ENCODE measurements at regions not wholly inside any gene's neighbourhood (a gene's known extent, or its start where the extent isn't known, plus 50 kb on each side); places are given as distances from the start of the nearest gene placed in this dataset.
A peak's percentile ranks its signal among the peaks of the same experiment; 100 is the strongest.
"Not testable (repeated sequence)": the region's sequence is repeated elsewhere in the genome, so short reads cannot be mapped to it uniquely, and the experiment has no call there.

DNA sequence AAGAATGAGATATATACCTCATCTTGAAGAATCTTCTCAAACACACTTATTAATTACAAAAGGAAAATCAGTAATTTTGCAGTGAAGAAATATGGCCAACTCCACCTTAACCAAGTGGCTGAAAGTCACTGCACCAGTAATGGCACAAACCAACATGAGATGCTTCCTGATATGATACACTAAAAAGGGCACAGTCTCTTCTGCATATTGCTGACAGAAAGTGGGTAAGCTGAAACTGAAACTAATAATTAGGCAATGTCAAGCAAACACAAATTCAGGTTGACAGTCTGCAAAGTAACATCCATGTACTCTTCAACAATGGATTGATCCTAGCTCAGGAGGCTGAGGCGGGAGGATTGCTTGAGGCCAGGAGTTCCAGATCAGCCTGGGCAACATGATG is 56.1 kb downstream of the ZNF22 start:
- not testable (repeated sequence) for DNase-seq

DNA sequence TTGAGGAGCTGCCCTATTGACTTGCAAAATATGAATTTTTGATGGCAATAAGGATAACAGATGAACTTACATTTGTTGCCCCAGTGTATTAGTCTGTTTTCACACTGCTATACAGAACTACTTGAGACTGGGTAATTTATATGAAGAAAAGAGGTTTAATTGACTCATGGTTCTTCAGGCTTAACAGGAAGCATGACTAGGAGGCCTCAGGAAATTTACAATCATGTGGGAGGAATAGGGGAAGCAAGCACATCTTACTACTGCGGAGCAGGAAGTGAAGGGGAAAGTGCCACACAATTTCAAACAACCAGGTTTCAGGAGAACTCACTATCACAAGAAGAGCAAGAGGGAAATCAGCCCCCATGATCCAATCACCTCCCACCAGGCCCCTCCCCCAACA is 57.9 kb downstream of the ZNF22 start:
- no peak for DNase-seq

DNA sequence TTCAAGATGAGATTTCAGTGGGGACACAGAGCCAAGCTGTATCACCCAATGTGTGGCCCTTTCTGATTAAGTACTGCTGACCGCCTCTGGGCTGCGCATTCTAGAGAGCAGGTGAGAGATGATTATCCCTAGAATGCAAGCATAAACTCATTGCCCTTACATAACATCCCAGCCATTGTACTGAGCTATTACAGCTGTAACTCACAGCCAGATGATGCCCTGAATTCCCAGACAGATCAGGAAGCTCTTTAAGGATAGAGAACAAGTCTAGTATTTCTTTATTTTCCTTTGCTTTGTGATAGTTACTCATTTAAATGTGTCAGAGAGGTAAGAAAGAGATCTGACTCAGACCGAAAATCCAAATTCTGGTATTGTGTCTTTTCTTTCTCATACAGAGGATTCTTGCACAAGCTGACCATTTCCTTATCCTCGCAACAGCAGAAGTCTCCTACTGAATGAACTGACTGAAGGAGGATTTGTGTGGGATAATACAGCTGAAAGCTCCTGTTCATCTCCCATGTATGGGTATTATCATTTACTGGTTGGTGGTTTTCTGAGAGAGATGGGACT is 58.4 kb downstream of the ZNF22 start:
- DNase-seq, result no peak

DNA sequence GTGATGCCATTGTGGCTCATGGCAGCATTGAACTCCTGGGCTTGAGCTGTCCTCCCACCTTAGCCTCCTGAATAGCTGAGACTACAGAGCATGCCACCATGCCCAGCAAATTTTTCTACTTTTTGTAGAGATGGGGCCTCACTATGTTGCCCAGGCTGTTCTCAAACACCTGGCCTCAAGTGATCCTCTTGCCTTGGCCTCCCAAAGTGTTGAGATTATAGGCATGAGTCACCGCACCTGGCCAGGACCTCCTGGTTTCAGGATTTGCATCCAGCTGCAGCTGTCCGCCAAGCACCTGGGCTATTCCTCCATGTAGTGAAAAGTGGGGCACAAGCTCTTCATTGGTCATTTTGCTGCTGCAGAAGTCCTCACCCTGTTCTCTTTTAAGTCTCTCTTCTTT is 58.9 kb downstream of the ZNF22 start:
- no peak for DNase-seq

DNA sequence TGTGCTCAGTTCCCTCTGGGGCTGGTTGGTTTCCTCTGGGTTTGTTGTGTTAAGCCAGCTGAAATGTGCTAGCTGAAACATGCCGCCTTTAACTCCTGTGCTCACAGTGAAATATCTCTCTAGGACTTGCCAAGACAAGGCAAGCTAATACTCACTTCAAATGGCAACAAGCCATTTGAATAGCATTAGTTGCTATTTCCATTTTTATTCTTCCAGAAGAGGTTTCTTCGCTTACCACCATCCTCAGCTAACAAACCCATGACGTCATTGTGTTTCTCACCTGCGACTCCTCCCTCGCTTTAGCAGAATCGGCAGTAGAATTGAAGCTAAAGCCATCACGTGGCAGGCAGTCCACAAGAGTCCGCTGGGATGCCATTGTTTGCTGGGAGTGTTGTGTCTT is 61.3 kb downstream of the ZNF22 start:
- DNase-seq, result no peak

DNA sequence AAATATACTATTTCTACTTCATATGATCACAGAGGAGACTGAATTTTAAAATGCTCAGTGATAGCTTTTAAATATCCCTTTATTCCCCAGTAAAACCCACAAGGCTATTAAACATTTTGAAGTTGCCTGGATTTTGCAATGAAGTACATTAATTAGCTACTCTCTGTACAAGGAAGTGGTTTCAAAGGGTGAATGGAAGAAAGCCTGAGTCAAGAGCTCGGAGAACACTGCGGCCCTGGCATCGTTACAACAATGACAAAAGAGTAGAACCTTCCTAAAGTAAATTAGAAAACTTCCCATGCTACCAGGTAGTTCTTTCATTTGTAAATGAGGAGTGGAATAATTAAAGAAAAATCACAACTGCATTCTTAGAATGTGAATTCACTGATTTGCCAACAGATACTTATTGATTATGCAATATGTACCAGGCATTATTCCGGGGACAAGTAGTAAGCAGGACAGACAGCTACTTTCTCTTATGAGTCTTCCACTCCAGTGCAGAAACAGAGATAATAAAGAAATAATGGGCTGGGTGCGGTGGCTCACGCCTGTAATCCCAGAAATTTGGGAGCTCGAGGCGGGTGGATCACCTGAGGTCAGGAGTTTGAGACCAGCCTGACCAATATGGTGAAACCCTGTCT is 63.0 kb downstream of the ZNF22 start:
- DNase-seq, result no peak

DNA sequence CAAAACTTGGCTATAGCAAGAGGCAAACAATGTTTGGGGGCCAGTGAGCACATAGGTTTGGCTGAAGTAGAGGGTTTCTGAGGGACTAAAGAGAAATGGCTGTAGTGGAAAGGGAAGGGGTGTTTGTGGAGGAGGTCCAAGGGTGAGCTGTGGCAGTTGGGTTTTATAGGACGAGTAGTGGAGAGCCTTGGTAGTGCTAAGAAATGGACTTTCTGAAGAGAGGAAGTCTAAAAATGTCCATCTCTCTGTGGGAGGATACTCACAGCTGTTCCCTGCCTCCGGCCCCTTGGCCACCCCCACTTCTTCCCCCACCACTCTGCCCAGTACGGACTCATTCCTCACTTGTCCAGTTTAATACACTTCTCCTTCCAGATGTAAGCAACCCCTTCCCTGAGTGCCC is 64.3 kb downstream of the ZNF22 start:
- no peak for DNase-seq

DNA sequence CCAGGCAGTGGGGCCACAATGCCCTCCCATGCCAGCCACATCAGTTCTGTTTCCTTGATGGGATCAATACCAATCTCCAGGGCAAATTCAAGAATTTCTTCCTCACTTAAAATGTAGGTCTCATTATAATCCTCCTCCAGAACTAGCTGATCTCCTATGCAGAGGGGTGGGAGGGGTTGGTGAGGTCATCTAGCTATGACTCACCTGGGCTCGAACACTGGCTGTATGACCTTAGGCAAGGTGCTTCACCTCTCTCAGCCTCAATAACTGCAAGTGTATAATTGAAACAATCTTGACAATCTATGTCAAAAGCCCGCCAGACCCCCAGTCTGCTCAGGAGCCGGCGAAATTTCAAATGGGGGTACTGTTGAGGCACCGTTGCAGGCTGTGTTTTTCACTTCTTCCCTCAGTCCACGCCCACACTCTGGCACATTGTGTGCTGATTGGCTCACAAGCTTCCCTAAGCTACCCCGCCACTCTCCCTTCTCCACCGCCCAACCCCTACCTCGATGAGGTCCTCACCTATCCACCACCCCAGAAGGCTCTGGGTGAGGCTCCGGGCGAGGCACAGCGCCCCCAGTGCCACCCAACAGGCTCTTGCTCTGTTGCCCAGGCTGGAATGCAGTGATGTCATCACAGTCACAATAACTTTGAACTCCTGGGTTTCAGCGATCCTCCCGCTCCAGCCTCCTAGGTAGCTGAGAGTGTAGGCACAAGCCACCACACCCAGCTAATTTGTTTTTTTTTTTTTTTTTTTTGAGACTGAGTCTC is 70.5 kb downstream of the ZNF22 start:
- no peak for DNase-seq

DNA sequence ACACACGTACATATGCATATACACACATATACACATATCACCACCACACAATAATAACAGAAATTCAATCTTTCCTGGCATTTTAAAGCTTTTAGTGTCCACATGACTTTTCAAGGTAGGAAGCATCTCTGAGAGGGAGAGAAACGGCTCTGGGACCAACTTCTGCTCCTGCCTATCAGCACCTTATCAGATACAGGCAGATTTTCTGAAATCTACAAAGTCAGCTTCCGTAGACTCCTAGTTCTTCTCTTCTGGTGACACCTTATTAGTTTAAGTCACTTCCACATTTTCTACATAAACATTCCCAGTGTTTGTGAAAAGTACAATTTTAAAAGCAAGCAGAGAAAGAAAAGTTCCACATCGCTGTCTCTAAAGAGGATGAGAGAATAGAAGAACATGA is 74.5 kb downstream of the ZNF22 start:
- DNase-seq, result no peak

DNA sequence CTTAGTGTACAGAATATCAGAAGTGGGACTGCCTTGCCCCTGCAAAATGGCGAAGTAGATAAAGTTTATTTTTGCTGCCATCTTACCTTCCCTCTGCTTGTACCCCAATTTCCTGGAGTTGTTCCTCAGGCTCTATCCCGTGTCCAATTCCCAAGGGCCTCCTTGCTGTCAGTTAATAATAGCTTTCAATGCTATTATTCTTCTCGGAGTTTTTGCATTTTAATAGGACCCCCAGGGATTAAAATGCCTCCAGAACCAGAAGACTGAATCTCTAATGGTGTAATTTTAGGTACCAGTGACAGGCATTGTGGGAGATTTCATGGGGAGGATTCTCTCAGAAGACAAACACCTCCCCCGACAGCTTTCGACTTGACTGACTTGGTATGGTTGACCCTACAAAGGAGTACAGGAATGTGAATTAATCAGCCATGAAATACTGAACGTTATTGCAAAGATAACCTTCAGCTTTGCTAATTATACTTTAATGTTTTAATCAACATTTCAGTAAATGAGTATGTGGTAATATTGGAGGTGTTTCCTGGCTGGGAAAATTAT is 75.2 kb downstream of the ZNF22 start:
- DNase-seq, result no peak

DNA sequence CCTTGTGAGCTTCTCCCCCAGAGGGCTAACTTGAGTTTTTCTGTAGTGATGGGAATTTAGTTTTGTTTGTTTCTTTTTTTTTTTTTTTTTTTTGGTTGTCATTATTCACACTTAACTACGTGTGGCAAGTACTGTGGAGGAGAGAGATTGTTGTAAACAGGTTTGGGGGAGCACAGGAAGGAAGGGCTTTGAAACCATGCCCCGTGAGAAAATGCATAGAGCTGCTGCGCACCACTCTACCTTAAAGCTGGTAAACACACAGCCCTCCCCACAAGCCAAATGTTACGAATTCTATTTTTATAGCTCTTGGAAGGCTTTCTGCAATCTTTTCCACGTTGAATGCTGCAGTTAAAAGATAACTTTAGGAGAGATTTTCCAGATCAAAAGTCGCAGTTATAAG is 76.2 kb downstream of the ZNF22 start:
- no peak for DNase-seq

DNA sequence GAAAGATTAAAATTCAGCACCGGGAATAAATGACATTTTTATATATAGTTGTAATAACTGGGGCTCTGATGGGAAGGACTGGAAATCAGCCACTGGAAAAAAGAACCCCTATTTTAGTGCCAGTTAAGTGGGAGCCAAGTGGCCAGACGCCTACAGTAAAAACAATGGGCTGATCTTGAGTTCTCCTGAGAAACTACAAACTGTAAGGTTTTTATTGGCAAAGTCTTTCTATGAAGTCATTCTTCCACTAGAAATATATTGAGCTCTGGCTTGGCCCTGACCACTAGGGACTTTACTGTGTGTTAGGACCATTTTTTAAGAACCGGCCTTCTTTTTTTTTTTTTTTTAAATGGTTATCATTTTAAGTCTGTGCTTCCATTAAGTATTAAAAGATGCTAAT is 79.6 kb downstream of the ZNF22 start:
- peak; percentile 34 for DNase-seq

DNA sequence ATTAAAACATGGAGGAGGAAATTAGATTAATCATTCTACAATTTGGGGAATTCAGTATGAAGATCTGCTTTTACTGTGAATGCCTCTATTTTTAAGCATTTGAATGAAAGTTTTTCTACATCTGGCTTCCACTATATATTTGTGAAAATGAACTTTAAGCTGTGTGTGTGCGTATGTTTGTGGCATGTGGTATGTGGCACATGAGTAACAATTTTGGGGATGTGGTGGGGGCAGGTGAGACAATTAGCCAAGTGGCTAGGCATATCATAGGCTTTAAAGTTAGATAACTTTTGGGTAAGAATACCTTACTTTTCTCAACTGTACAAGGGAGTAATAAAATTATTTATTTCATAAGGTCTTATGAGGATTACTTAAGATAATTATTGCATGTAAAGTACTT is 81.5 kb downstream of the ZNF22 start:
- DNase-seq, result no peak

DNA sequence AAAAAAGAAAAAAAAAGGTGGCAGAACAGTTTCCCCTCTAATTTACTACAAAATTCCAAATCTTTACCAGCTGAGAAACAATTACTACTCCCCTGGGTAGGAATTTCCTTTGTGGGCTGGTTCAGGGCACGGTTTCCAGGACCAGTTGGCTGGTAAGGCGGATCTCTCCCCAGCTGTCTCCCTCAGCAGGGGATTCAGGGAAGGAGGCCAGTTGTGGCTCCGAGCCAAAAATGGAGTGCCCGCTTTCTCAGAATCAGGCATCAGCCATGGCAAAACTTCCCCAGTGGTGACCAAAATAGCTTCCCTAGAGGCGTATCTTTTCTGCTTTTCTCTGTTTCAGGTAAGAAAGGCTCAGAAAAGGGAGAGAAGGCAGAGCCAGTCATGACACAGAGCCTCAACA is 91.2 kb downstream of the ZNF22 start:
- peak; percentile 73 for DNase-seq

DNA sequence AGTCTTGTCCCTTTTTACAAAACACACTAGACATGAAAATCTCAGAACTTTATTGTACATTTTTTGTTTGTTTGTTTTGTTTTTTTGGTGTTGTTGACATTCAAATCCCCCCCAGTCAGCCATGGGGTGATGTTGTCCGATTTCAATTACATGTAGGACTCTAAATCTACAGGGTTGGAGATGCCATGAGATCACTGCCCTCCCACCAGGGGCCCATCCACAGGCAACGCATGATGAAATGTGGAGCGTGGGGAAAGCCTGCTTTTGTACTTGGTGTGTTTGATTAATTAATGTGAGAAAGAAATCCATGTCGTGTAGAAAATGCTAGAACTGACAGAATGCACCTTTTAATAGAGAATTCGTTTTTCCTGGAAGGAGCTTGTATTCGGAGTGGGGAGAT is 93.2 kb downstream of the ZNF22 start:
- DNase-seq, result no peak

DNA sequence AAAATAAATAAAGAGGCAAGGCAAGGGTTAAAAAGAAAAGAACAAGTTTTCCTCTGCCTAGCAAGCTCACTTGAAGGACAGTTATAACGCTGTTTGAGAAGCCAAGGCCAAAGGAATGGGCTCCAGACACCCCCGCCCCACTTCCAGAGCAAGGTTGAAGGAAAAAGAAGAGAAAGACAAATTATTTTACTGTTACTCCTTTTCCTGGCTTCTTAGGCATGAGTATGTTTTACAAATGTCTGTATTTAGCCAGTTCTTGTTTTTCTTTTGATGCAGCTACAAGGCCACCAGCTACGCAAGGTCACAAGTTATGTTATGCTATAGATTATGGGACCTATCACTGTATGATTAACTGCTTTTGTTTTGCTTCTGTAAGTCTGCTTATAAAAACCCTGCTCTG is 94.6 kb downstream of the ZNF22 start:
- no peak for DNase-seq

DNA sequence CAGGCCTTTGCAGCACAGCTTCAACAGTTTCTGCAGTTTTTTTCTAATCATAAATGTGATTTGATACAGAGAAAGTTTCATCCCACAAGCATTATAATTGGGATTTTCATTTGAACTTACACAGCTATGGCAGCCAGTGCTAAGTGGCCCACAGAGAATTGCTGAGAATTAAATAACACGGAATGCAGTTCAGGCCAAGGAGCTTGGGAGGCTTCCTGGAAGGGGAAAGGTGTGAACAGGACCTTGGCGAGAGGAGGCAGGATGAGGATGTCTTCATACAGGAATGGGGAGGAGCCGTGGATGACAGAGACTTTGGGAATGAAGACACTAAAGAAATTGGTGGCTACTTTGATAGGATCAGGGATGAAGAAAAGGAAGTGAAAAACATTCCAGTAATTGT is 95.3 kb downstream of the ZNF22 start:
- DNase-seq, result peak; percentile 57

DNA sequence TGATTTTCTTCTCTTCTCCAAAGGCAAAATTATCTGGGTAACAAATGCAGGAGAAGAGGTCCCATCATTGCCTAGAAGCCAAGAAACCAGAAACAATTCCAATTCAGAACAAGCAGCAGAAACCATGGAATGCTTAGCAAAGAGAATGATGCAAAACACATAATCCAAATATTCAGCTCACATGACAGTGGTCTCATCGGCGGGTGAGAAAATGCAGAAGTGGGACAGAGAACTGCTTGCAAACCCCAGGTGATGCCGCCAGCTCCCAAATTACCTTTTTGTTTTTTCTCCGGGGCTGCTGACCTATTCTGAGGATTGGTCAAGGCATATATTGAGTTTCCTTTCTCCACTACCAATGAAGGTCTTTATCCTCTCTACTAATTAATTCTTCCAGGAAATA is 99.7 kb downstream of the ZNF22 start:
- DNase-seq, result no peak

DNA sequence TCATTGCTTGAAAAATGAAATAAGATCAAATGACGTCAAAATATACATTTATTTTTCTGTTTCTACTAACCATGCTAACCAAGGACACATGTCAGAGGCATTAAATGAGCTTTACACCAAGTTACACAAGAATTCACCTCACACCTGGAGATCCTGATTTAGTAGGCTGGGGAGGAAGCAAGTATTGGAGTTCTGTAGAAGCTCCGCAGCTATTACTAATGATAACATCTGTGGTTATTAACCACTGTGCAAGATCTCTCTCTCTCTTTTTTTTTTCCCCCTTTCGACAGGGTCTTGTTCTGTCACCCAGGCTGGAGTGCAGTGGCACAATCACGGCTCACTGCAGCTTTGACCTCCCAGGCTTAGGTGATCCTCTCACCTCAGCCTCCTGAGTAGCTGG is 104.0 kb downstream of the ZNF22 start:
- DNase-seq, result no peak

DNA sequence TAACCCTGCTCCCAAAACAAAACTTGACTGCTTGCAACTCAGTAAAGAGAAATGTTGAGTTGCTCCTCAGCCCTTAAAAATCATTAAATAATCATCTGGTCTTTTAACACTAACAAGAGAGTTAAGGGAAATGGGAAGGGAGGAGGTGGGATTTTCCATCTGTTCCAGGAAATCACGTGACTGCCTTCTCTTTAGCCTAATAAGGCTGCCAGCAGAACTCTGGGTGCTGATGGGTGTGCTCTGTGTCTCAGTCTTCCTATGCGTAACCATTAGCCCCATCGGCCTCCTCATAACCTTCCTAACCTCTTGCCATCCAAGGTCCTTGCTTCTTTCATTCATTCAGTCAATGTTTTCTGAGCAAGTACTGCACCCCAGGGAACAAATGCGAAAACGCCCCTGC is 104.6 kb downstream of the ZNF22 start:
- not testable (repeated sequence) for DNase-seq

DNA sequence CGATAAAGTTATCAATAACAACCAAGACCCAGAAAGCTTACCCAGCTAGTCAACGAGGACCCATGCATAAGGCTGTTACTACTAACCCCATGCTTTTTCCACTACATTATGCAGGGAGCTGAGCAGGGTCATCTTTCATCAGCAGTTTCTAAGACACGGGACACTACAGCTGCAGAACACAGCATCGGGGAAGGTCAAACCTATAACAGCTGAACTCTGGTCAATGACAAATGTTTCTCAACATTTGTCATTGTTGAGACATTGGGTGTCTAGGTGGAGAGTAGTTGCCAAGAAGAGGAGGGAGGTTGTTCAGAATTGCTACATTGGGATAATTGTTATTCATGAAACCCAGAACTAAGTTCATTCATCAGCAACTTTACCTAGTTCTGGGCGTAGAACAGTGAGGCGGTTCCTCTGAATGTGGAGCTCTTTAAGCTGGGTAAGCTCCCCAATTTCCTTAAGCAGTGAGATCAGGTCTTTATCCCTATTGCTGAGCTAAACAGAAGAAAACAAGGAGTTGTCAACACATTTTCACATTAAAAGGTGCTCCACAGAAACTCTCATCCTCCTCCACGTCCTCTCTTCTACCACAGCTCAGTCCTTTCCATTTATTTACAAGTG is 105.6 kb downstream of the ZNF22 start:
- DNase-seq, result no peak

DNA sequence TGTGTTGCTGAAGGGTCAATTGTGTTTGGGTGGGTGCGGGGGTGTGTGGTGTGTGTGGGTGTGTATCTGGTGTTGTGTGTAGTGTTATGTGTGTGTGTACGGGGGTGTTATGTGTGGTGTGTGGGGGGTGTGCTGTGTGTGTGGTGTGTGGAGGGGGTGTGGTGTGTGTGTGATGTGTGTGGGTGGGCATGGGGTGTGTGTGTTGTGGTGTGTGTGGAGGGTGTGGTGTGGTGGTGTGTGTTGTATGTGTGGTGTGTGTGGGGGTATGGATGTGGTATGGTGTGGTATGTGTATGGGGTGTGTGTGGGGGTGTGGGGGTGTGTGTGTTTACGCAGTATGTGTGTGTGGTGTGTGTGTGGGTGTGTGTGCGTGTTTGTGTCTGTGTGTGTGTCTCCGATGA is 110.8 kb downstream of the ZNF22 start:
- no peak for DNase-seq

DNA sequence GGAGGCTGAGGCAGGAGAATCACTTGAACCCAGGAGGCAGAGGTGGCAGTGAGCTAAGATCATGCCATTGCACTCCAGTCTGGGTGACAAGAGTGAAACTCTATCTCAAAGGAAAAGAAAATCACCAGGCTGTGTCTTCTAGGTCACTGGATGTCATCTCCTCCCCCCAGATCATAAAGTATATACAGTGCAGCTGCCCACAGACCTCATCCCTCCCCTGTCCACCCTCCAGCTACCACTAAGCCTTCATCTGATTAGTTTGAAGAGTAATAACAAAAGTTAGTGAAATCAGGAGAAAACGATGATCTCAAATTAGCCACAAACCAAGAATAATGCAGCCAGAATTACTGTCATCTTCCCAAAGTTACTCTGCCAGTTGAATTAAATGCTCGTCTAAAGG is 117.2 kb downstream of the ZNF22 start:
- not testable (repeated sequence) for DNase-seq

DNA sequence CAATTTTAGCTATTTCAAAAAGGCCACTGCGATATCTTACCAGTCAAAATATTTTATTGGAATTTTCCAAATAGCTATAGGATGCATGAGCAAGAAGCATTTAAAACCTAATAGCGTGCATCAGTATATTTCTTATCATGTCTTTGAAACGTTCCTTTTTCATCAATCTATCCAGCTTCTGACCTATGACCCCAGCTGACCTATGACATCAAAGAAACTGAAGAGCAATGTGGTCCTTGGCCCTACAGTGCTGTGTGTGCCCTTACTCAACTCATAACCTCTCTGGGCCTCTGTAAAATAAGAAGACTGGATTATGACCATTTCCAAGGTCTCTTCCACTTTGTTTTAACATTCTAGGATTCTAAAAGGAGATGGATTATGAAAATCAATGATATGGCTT is 118.2 kb downstream of the ZNF22 start:
- no peak for DNase-seq
